Upper lobe of left lung (tissue), 4 donors: ENCODE measurements at regions not wholly inside any gene's neighbourhood (a gene's known extent, or its start where the extent isn't known, plus 50 kb on each side); places are given as distances from the start of the nearest gene placed in this dataset.
"Not testable (repeated sequence)": the region's sequence is repeated elsewhere in the genome, so short reads cannot be mapped to it uniquely, and the experiment has no call there.

Experiments
- CTCF ChIP-seq, 6 experiments: fragments of 450-650 bp in 4 of 6; fragments of 200-600 bp in 2 of 6; sonication (generic) in 2 of 6; IDR thresholded peaks; one replicate each; pipeline ENCODE4 v1.5.1; 2016 to 2019; ENCODE audit warnings: antibody characterized with exemption in 6 of 6
- POLR2A ChIP-seq, 4 donors: fragments of 450-650 bp; IDR thresholded peaks; one replicate each; pipeline ENCODE4 v1.5.1; 2016 to 2017; ENCODE audit warnings: antibody characterized with exemption in 4 of 4, mild to moderate bottlenecking in 2 of 4
- POLR2AphosphoS5 ChIP-seq, 2 donors: sonication (generic); formaldehyde crosslinking; IDR thresholded peaks; one replicate each; pipeline ENCODE4 v1.5.1; 2017; ENCODE audit warnings: antibody characterized with exemption in 2 of 2

GRCh38 chr10:55537497-55537896 lies 736.5 kb upstream of the PCDH15 start:
- TF ChIP-seq CTCF, POLR2AphosphoS5, POLR2A (IDR thresholded peaks at IDR 0.05): not testable (repeated sequence)
